Forelimb muscle (tissue), 1 donor: ENCODE measurements at regions not wholly inside any gene's neighbourhood (a gene's known extent, or its start where the extent isn't known, plus 50 kb on each side); places are given as distances from the start of the nearest gene placed in this dataset.

Experiments
- DNase-seq: peaks from one replicate; pipeline ENCODE4 v3.0.0-alpha.2; 2013; ENCODE audit warnings: low read depth

GRCh38 chr20:12653642-12654041 is 355.1 kb upstream of the SPTLC3 start:
- DNase-seq = no peak

GRCh38 chr20:12659942-12660341 is 348.8 kb upstream of the SPTLC3 start:
- DNase-seq = no peak

GRCh38 chr20:12660918-12661317 is 347.9 kb upstream of the SPTLC3 start:
- DNase-seq = peak; percentile 8

GRCh38 chr20:12670301-12670700 is 338.5 kb upstream of the SPTLC3 start:
- no peak for DNase-seq

- no peak for DNase-seq
Observed at GRCh38 chr20:12673352-12673751, 335.4 kb upstream of the SPTLC3 start.

- no peak for DNase-seq
Observed at GRCh38 chr20:12677925-12678324, 330.8 kb upstream of the SPTLC3 start.

- no peak for DNase-seq
Observed at GRCh38 chr20:12679447-12679846, 329.3 kb upstream of the SPTLC3 start.

GRCh38 chr20:12682613-12683012 is 326.2 kb upstream of the SPTLC3 start:
- DNase-seq = no peak

- DNase-seq = no peak
Observed at GRCh38 chr20:12687476-12687875, 321.3 kb upstream of the SPTLC3 start.

- no peak for DNase-seq
Observed at GRCh38 chr20:12695937-12696336, 312.8 kb upstream of the SPTLC3 start.

GRCh38 chr20:12698817-12699216 is 310.0 kb upstream of the SPTLC3 start:
- DNase-seq = no peak

- DNase-seq = no peak
Observed at GRCh38 chr20:12699374-12700228, 309.2 kb upstream of the SPTLC3 start.

- DNase-seq = no peak
Observed at GRCh38 chr20:12700701-12701100, 308.1 kb upstream of the SPTLC3 start.

GRCh38 chr20:12702312-12702711 is 306.5 kb upstream of the SPTLC3 start:
- DNase-seq = no peak

- no peak for DNase-seq
Observed at GRCh38 chr20:12715371-12715770, 293.4 kb upstream of the SPTLC3 start.

GRCh38 chr20:12715991-12716680 is 292.6 kb upstream of the SPTLC3 start:
- DNase-seq = no peak

- DNase-seq = peak; percentile 25
Observed at GRCh38 chr20:12717061-12717460, 291.7 kb upstream of the SPTLC3 start.

GRCh38 chr20:12718619-12719018 is 290.2 kb upstream of the SPTLC3 start:
- DNase-seq = no peak

- no peak for DNase-seq
Observed at GRCh38 chr20:12721636-12722035, 287.1 kb upstream of the SPTLC3 start.

GRCh38 chr20:12722091-12722490 is 286.7 kb upstream of the SPTLC3 start:
- DNase-seq = no peak

- no peak for DNase-seq
Observed at GRCh38 chr20:12723811-12724210, 285.0 kb upstream of the SPTLC3 start.

GRCh38 chr20:12728782-12729181 is 280.0 kb upstream of the SPTLC3 start:
- DNase-seq = no peak

- no peak for DNase-seq
Observed at GRCh38 chr20:12729326-12729725, 279.4 kb upstream of the SPTLC3 start.
